Vagina (tissue), 2 donors: ENCODE measurements at regions not wholly inside any gene's neighbourhood (a gene's known extent, or its start where the extent isn't known, plus 50 kb on each side); places are given as distances from the start of the nearest gene placed in this dataset.
"Not testable (repeated sequence)": the region's sequence is repeated elsewhere in the genome, so short reads cannot be mapped to it uniquely, and the experiment has no call there.

Experiments used
- CTCF ChIP-seq, 3 experiments: fragments of 450-650 bp in 2 of 3; fragments of 200-600 bp in 1 of 3; sonication (generic) in 1 of 3; IDR thresholded peaks; one replicate each; pipeline ENCODE4 v1.5.1; 2017 to 2019; ENCODE audit warnings: antibody characterized with exemption in 3 of 3, mild to moderate bottlenecking in 2 of 3, moderate library complexity in 2 of 3
- POLR2A ChIP-seq, 2 donors: fragments of 450-650 bp; IDR thresholded peaks; one replicate each; pipeline ENCODE4 v1.6.1; 2017; ENCODE audit warnings: antibody characterized with exemption in 2 of 2, mild to moderate bottlenecking in 2 of 2, moderate library complexity in 2 of 2
- POLR2AphosphoS5 ChIP-seq, 2 donors: sonication (generic); formaldehyde crosslinking; IDR thresholded peaks; one replicate each; pipeline ENCODE4 v1.9.0; 2017; ENCODE audit warnings: antibody characterized with exemption in 2 of 2, mild to moderate bottlenecking in 2 of 2, low read depth in 1 of 2; ENCODE audit not compliant: insufficient read depth in 1 of 2

- TF ChIP-seq CTCF (IDR thresholded peaks at IDR 0.05); POLR2A (IDR thresholded peaks at IDR 0.05); POLR2AphosphoS5 (IDR thresholded peaks at IDR 0.05; ENCODE audit: insufficient read depth in 1 of 2, low read depth in 1 of 2): not testable (repeated sequence)
Measured at GRCh38 chr12:114484822-114485459, 79.0 kb upstream of the TBX5 start.
